ENCODE measurements at regions not wholly inside any gene's neighbourhood (a gene's known extent, or its start where the extent isn't known, plus 50 kb on each side); places are given as distances from the start of the nearest gene placed in this dataset.
"Not testable (repeated sequence)": the region's sequence is repeated elsewhere in the genome, so short reads cannot be mapped to it uniquely, and the experiment has no call there.

- no peak for TF ChIP-seq GATA1 (IDR thresholded peaks at IDR 0.05; ENCODE audit: low read depth, low read length)
- TF ChIP-seq POLR2A (IDR thresholded peaks at IDR 0.05; ENCODE audit: low read length): no peak
- no peak for DNase-seq
These were observed 75.8 kb upstream of the TSPAN2 start for GRCh38 chr1:115164940-115165705.

GRCh38 chr1:115164484-115164883, 75.2 kb upstream of the TSPAN2 start:
- TF ChIP-seq GATA1 (IDR thresholded peaks at IDR 0.05; ENCODE audit: low read depth, low read length) (no peak), POLR2A (IDR thresholded peaks at IDR 0.05; ENCODE audit: low read length) (no peak)
- DNase-seq: peak in 1 of 2 experiments; percentile 14

- no peak for TF ChIP-seq POLR2A (IDR thresholded peaks at IDR 0.05; ENCODE audit: low read length)
- TF ChIP-seq GATA1 (IDR thresholded peaks at IDR 0.05; ENCODE audit: low read depth, low read length): no peak
- DNase-seq: no peak
These were observed 71.4 kb upstream of the TSPAN2 start for GRCh38 chr1:115160728-115161127.

GRCh38 chr1:115159958-115160357, 70.7 kb upstream of the TSPAN2 start:
- no peak for DNase-seq
- no peak for TF ChIP-seq GATA1 (IDR thresholded peaks at IDR 0.05; ENCODE audit: low read depth, low read length)
- TF ChIP-seq POLR2A (IDR thresholded peaks at IDR 0.05; ENCODE audit: low read length): no peak

- DNase-seq: no peak
- no peak for TF ChIP-seq GATA1 (IDR thresholded peaks at IDR 0.05; ENCODE audit: low read depth, low read length)
- no peak for TF ChIP-seq POLR2A (IDR thresholded peaks at IDR 0.05; ENCODE audit: low read length)
These were observed 68.9 kb upstream of the TSPAN2 start for GRCh38 chr1:115158181-115158580.

- no peak for TF ChIP-seq POLR2A (IDR thresholded peaks at IDR 0.05; ENCODE audit: low read length)
- TF ChIP-seq GATA1 (IDR thresholded peaks at IDR 0.05; ENCODE audit: low read depth, low read length): no peak
- DNase-seq: no peak
These were observed 67.6 kb upstream of the TSPAN2 start for GRCh38 chr1:115156826-115157468.

- DNase-seq: no peak
These were observed 64.8 kb upstream of the TSPAN2 start for GRCh38 chr1:115153966-115154557.

GRCh38 chr1:115147928-115148327, 58.6 kb upstream of the TSPAN2 start:
- DNase-seq: not testable (repeated sequence)

More at GRCh38 chr1:115153966-115154557, 64.8 kb upstream of the TSPAN2 start:
- no peak for TF ChIP-seq POLR2A (IDR thresholded peaks at IDR 0.05; ENCODE audit: low read length)
- no peak for TF ChIP-seq GATA1 (IDR thresholded peaks at IDR 0.05; ENCODE audit: low read depth, low read length)

- TF ChIP-seq GATA1 (IDR thresholded peaks at IDR 0.05; ENCODE audit: low read depth, low read length) (no peak), POLR2A (IDR thresholded peaks at IDR 0.05; ENCODE audit: low read length) (no peak)
- DNase-seq: no peak
These were observed 55.9 kb upstream of the TSPAN2 start for GRCh38 chr1:115145226-115145625.

- TF ChIP-seq POLR2A (IDR thresholded peaks at IDR 0.05; ENCODE audit: low read length): no peak
- TF ChIP-seq GATA1 (IDR thresholded peaks at IDR 0.05; ENCODE audit: low read depth, low read length): no peak
- DNase-seq: no peak
These were observed 54.9 kb upstream of the TSPAN2 start for GRCh38 chr1:115144176-115144575.

- TF ChIP-seq POLR2A (IDR thresholded peaks at IDR 0.05; ENCODE audit: low read length) (no peak), GATA1 (IDR thresholded peaks at IDR 0.05; ENCODE audit: low read depth, low read length) (no peak)
- DNase-seq: peak in 1 of 2 experiments; percentile 4
These were observed 53.3 kb upstream of the TSPAN2 start for GRCh38 chr1:115142616-115143015.

- no peak for DNase-seq
- TF ChIP-seq GATA1 (IDR thresholded peaks at IDR 0.05; ENCODE audit: low read depth, low read length) (no peak), POLR2A (IDR thresholded peaks at IDR 0.05; ENCODE audit: low read length) (no peak)
These were observed 51.8 kb upstream of the TSPAN2 start for GRCh38 chr1:115141145-115141454.

GRCh38 chr1:115140442-115141144, 51.3 kb upstream of the TSPAN2 start:
- no peak for TF ChIP-seq GATA1 (IDR thresholded peaks at IDR 0.05; ENCODE audit: low read depth, low read length)
- no peak for TF ChIP-seq POLR2A (IDR thresholded peaks at IDR 0.05; ENCODE audit: low read length)
- no peak for DNase-seq

- TF ChIP-seq GATA1 (IDR thresholded peaks at IDR 0.05; ENCODE audit: low read depth, low read length) (no peak), POLR2A (IDR thresholded peaks at IDR 0.05; ENCODE audit: low read length) (no peak)
These were observed 50.1 kb upstream of the TSPAN2 start for GRCh38 chr1:115139381-115139780.

More at GRCh38 chr1:115139381-115139780, 50.1 kb upstream of the TSPAN2 start:
- no peak for DNase-seq

Measured in erythroblast (primary cell).